ENCODE measurements at regions not wholly inside any gene's neighbourhood (a gene's known extent, or its start where the extent isn't known, plus 50 kb on each side); places are given as distances from the start of the nearest gene placed in this dataset.

DNA sequence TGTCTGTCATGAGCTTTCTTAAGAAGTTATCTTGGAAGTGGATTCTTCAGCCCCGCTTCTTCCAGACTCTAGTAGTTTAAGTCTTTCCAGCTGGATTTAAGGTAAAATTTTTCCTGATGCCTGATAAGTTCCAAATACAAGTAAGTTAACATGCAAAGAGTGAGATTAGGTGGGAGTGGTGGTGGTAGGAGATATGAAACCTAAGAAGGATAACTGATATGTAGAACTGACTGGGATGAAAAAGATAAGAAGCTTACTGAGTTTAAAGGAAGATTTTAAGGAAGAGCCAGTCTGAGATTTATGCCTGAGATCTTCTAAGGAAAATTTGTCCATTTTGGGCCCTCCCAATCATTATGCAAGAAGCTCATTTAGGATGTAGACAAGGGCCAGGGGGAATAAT lies 250.9 kb upstream of the SYT10 start:
- Histone ChIP-seq H2BK120ac (ENCODE audit: low read depth, low read length, poor library complexity, severe bottlenecking) (no peak overlapping the region), H3K23ac (ENCODE audit: insufficient read length, low read depth, low read length) (no peak overlapping the region), H3K4me1 (ENCODE audit: insufficient read depth, low read length) (no peaks in the 10 kb centered on the region), H3K79me1 (ENCODE audit: insufficient read depth, low read depth, low read length, poor library complexity, severe bottlenecking) (no peaks in the 10 kb centered on the region), H3K18ac (ENCODE audit: insufficient read length, low read depth, low read length) (no peak overlapping the region), H2BK5ac (ENCODE audit: insufficient read length, low read length) (no peak overlapping the region), H3K79me2 (ENCODE audit: insufficient read depth, low read length) (no peaks in the 10 kb centered on the region), H3K4me2 (ENCODE audit: insufficient read depth, insufficient read length, low read length) (no peak overlapping the region), H3K23me2 (ENCODE audit: insufficient read length, low read depth, low read length, poor library complexity, severe bottlenecking) (no peaks in the 10 kb centered on the region), H2AK5ac (ENCODE audit: insufficient read length, low read length) (no peak overlapping the region), H4K5ac (ENCODE audit: insufficient read length, low read depth, low read length) (no peak overlapping the region), H2BK20ac (ENCODE audit: low read depth, low read length, poor library complexity, severe bottlenecking) (no peak overlapping the region), H4K8ac (replicated peaks; ENCODE audit: insufficient read length, low read depth, low read length) (no peak overlapping the region), H3K56ac (ENCODE audit: insufficient read length, low read depth, low read length) (no peak overlapping the region), H2BK12ac (ENCODE audit: insufficient read length, low read depth, low read length) (no peak overlapping the region), H3K27me3 (ENCODE audit: insufficient read depth, low read length) (no peaks in the 10 kb centered on the region), H3K14ac (ENCODE audit: insufficient read depth, low read length) (no peak overlapping the region), H3K4ac (ENCODE audit: low read depth, low read length) (no peak overlapping the region), H3K27ac (ENCODE audit: insufficient read length, low read depth, low read length) (no peak overlapping the region), H2AFZ (ENCODE audit: low read length) (no peak overlapping the region), H3K9ac (ENCODE audit: extremely low read depth, insufficient read length, low read length) (no peak overlapping the region), H3T11ph (ENCODE audit: low read length) (no peak overlapping the region), H2BK15ac (ENCODE audit: low read depth, low read length) (no peak overlapping the region), H4K91ac (ENCODE audit: insufficient read length, low read depth, low read length) (no peak overlapping the region), H4K20me1 (ENCODE audit: control insufficient read depth, insufficient read depth, insufficient read length) (no peaks in the 10 kb centered on the region), H3K9me3 (ENCODE audit: control insufficient read depth, low read depth, low read length) (no peaks in the 10 kb centered on the region)
- WGBS (ENCODE audit: extremely low coverage, insufficient read length, low lambda C conversion rate) = no CpG with 5 or more reads among the region's 1 CpG
- no peak for DNase-seq
- Mint-ChIP-seq H3K4me3 (no peak overlapping the region), H3K27me3 (ENCODE audit: low read depth) (no peaks in the 10 kb centered on the region), H3K27ac (no peak overlapping the region), H3K4me1 (no peaks in the 10 kb centered on the region), H3K36me3 (ENCODE audit: insufficient read depth in 1 of 3, low read depth in 3 of 3) (peaks cover 0 to 5% (median 2%) of the 10 kb centered on the region in 3 experiments; a peak in 4 of 7 replicates), H3K9me3 (peaks cover 2 to 5% of the 10 kb centered on the region in 2 experiments; a peak in 3 of 5 replicates)
- TF ChIP-seq, protein P1, sequence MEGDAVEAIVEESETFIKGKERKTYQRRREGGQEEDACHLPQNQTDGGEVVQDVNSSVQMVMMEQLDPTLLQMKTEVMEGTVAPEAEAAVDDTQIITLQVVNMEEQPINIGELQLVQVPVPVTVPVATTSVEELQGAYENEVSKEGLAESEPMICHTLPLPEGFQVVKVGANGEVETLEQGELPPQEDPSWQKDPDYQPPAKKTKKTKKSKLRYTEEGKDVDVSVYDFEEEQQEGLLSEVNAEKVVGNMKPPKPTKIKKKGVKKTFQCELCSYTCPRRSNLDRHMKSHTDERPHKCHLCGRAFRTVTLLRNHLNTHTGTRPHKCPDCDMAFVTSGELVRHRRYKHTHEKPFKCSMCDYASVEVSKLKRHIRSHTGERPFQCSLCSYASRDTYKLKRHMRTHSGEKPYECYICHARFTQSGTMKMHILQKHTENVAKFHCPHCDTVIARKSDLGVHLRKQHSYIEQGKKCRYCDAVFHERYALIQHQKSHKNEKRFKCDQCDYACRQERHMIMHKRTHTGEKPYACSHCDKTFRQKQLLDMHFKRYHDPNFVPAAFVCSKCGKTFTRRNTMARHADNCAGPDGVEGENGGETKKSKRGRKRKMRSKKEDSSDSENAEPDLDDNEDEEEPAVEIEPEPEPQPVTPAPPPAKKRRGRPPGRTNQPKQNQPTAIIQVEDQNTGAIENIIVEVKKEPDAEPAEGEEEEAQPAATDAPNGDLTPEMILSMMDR (conservative IDR thresholded peaks at IDR 0.05) = no peak

Measured in H9 (cell line).